OCI-LY1 (cell line): ENCODE measurements at regions not wholly inside any gene's neighbourhood (a gene's known extent, or its start where the extent isn't known, plus 50 kb on each side); places are given as distances from the start of the nearest gene placed in this dataset.

Experiments used
- H2AFZ ChIP-seq: fragments of 200-600 bp; sonication (generic), shearing (Covaris generic); 2 replicates; pipeline ENCODE4 v1.6.0; 2014; ENCODE audit warnings: antibody characterized with exemption, mild to moderate bottlenecking, low read length
- H3F3A ChIP-seq: fragments of 200-600 bp; sonication (generic), shearing (Covaris generic); 2 replicates; pipeline ENCODE4 v1.6.0; 2014; ENCODE audit warnings: mild to moderate bottlenecking, antibody characterized with exemption, low read length, moderate library complexity; ENCODE audit not compliant: insufficient read depth
- H3K27ac ChIP-seq: fragments of 200-600 bp; sonication (generic); 2 replicates; pipeline ENCODE4 v1.5.1; 2014; ENCODE audit warnings: low read length, mixed run types, mild to moderate bottlenecking, low read depth; ENCODE audit not compliant: poor library complexity, severe bottlenecking
- H3K27me3 ChIP-seq: fragments of 200-600 bp; sonication (generic); 2 replicates; pipeline ENCODE4 v1.6.0; 2014; ENCODE audit warnings: antibody characterized with exemption, mild to moderate bottlenecking, low read length, moderate library complexity; ENCODE audit not compliant: insufficient read depth
- H3K36me3 ChIP-seq: fragments of 200-600 bp; sonication (generic); 2 replicates; pipeline ENCODE4 v1.6.1; 2014; ENCODE audit warnings: mild to moderate bottlenecking, antibody characterized with exemption, low read length, moderate library complexity, mixed read lengths; ENCODE audit not compliant: insufficient read depth
- H3K4me1 ChIP-seq: fragments of 200-600 bp; sonication (generic); 2 replicates; pipeline ENCODE4 v1.5.1; 2014; ENCODE audit warnings: mild to moderate bottlenecking, low read length, moderate library complexity; ENCODE audit not compliant: insufficient read depth, severe bottlenecking
- H3K4me2 ChIP-seq: fragments of 200-600 bp; sonication (generic), shearing (Covaris generic); 2 replicates; pipeline ENCODE4 v1.6.1; 2014; ENCODE audit warnings: low read length
- H3K4me3 ChIP-seq: fragments of 200-600 bp; sonication (generic); 2 replicates; pipeline ENCODE4 v1.5.1; 2014; ENCODE audit warnings: low read length, low read depth, mild to moderate bottlenecking, mixed read lengths; ENCODE audit not compliant: poor library complexity, severe bottlenecking
- H3K79me2 ChIP-seq: fragments of 200-600 bp; shearing (Covaris generic); 2 replicates; pipeline ENCODE4 v1.6.1; 2016; ENCODE audit warnings: mixed run types, low read length, mixed read lengths; ENCODE audit not compliant: insufficient read depth
- H3K9ac ChIP-seq: fragments of 200-600 bp; sonication (generic), shearing (Covaris generic); 2 replicates; pipeline ENCODE4 v1.6.1; 2014; ENCODE audit warnings: mild to moderate bottlenecking, low read length, mixed read lengths
- H3K9me2 ChIP-seq: fragments of 200-600 bp; sonication (generic), shearing (Covaris generic); 2 replicates; pipeline ENCODE4 v1.6.1; 2014; ENCODE audit warnings: low read depth, mild to moderate bottlenecking, low read length, mixed read lengths
- H3K9me3 ChIP-seq: fragments of 200-600 bp; shearing (Covaris generic); 2 replicates; pipeline ENCODE4 v1.6.1; 2014; ENCODE audit warnings: low read length, mixed read lengths
- H4K20me1 ChIP-seq: fragments of 200-600 bp; sonication (generic), shearing (Covaris generic); 2 replicates; pipeline ENCODE4 v1.6.0; 2016; ENCODE audit warnings: mild to moderate bottlenecking, low read length; ENCODE audit not compliant: insufficient read depth
- CTCF ChIP-seq: fragments of 200-600 bp; sonication (generic), shearing (Covaris generic); IDR thresholded peaks from 2 replicates; pipeline ENCODE4 v1.5.1; 2017; ENCODE audit warnings: mild to moderate bottlenecking, antibody characterized with exemption, low read length, moderate library complexity, mixed read lengths
- EZH2 ChIP-seq: fragments of 200-600 bp; sonication (generic), shearing (Covaris generic); IDR thresholded peaks from 2 replicates; pipeline ENCODE4 v1.8.0; 2017; ENCODE audit warnings: borderline replicate concordance, mixed run types, mild to moderate bottlenecking, antibody characterized with exemption, low read length, moderate library complexity, mixed read lengths

GRCh38 chr22:34070531-34070930, 150.3 kb upstream of the LARGE1 start:
- Histone ChIP-seq H3K9ac (no peak overlapping the region), H2AFZ (no peak overlapping the region), H3K9me3 (no peaks in the 10 kb centered on the region), H3K79me2 (no peaks in the 10 kb centered on the region), H3K9me2 (no peaks in the 10 kb centered on the region), H3K27me3 (no peaks in the 10 kb centered on the region), H4K20me1 (no peaks in the 10 kb centered on the region), H3K4me3 (no peak overlapping the region), H3K4me2 (no peak overlapping the region), H3K27ac (no peak overlapping the region), H3K36me3 (no peaks in the 10 kb centered on the region), H3F3A (no peaks in the 10 kb centered on the region), H3K4me1 (no peaks in the 10 kb centered on the region)
- TF ChIP-seq EZH2: no peak
- no peak for TF ChIP-seq CTCF

- no peak overlapping the region for H3K27ac ChIP-seq
- H3K9me3 ChIP-seq: no peaks in the 10 kb centered on the region
- TF ChIP-seq EZH2: no peak
- no peak for TF ChIP-seq CTCF
- no peak overlapping the region for H3K9ac ChIP-seq
- H3K4me1 ChIP-seq: no peaks in the 10 kb centered on the region
- H4K20me1 ChIP-seq: no peaks in the 10 kb centered on the region
- H2AFZ ChIP-seq: no peak overlapping the region
- no peaks in the 10 kb centered on the region for H3F3A ChIP-seq
- no peaks in the 10 kb centered on the region for H3K27me3 ChIP-seq
- no peak overlapping the region for H3K4me2 ChIP-seq
- no peaks in the 10 kb centered on the region for H3K9me2 ChIP-seq
- H3K4me3 ChIP-seq: no peak overlapping the region
- H3K36me3 ChIP-seq: no peaks in the 10 kb centered on the region
- H3K79me2 ChIP-seq: no peaks in the 10 kb centered on the region
Observed at GRCh38 chr22:34072585-34072984, 152.3 kb upstream of the LARGE1 start.

DNA sequence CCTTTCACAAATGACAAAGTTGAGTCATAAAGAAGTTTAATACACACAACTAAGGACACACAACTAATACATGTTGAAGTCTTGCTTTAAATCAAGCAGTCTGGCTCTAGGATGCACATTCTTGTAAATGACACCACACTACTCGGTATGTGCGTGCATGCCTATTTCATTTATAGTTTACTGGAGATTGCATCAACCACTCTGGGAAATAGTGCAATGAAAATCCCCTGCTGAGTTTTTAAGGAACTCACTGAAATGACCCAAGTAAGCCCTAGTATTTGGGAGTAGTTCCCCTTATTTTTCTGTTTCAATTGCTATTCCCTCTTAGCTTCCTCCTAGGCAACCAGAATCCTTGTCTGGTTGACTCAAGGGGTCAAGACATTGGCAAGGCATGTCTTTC, 160.2 kb upstream of the LARGE1 start:
- Histone ChIP-seq H3K9me3 (no peaks in the 10 kb centered on the region), H4K20me1 (no peaks in the 10 kb centered on the region), H2AFZ (no peak overlapping the region), H3K4me3 (no peak overlapping the region), H3K36me3 (no peaks in the 10 kb centered on the region), H3F3A (no peaks in the 10 kb centered on the region), H3K9me2 (no peaks in the 10 kb centered on the region), H3K9ac (no peak overlapping the region), H3K4me2 (no peak overlapping the region), H3K27ac (no peak overlapping the region), H3K27me3 (no peaks in the 10 kb centered on the region), H3K4me1 (no peaks in the 10 kb centered on the region), H3K79me2 (no peaks in the 10 kb centered on the region)
- TF ChIP-seq CTCF (no peak), EZH2 (no peak)
